Endometrial microvascular endothelial cells (primary cell): ENCODE measurements at regions not wholly inside any gene's neighbourhood (a gene's known extent, or its start where the extent isn't known, plus 50 kb on each side); places are given as distances from the start of the nearest gene placed in this dataset.
"Not testable (repeated sequence)": the region's sequence is repeated elsewhere in the genome, so short reads cannot be mapped to it uniquely, and the experiment has no call there.

Experiments used
- in situ Hi-C: cut with HindIII; loops from 2 replicates; pipeline ENCODE4 v1.10.0; 2017; ENCODE audit warnings: low sequenced_read_pairs, low pct_unique_long_range_greater_than_20kb; ENCODE audit errors: inconsistent ontology term

GRCh38 chr17:77555121-77555591 is 403.3 kb upstream of the TNRC6C start:
- in situ Hi-C loops = no loop called here

GRCh38 chr17:77555741-77556291 is 402.7 kb upstream of the TNRC6C start:
- in situ Hi-C loops = no loop called here

GRCh38 chr17:77556383-77557061 is 402.0 kb upstream of the TNRC6C start:
- in situ Hi-C loops = no loop called here

- in situ Hi-C loops = no loop called here
Observed at GRCh38 chr17:77558846-77559626, 399.5 kb upstream of the TNRC6C start.

GRCh38 chr17:77560381-77560780 is 398.1 kb upstream of the TNRC6C start:
- in situ Hi-C loops = no loop called here

GRCh38 chr17:77560841-77561240 is 397.7 kb upstream of the TNRC6C start:
- in situ Hi-C loops = no loop called here

GRCh38 chr17:77562361-77562760 is 396.1 kb upstream of the TNRC6C start:
- in situ Hi-C loops = not testable (repeated sequence)

- in situ Hi-C loops = no loop called here
Observed at GRCh38 chr17:77563439-77564102, 394.9 kb upstream of the TNRC6C start.

- in situ Hi-C loops = no loop called here
Observed at GRCh38 chr17:77564278-77564920, 394.1 kb upstream of the TNRC6C start.

GRCh38 chr17:77565166-77565565 is 393.3 kb upstream of the TNRC6C start:
- in situ Hi-C loops = no loop called here

GRCh38 chr17:77566151-77566550 is 392.4 kb upstream of the TNRC6C start:
- in situ Hi-C loops = no loop called here

GRCh38 chr17:77566566-77567138 is 391.9 kb upstream of the TNRC6C start:
- in situ Hi-C loops = no loop called here

GRCh38 chr17:77568540-77568939 is 390.0 kb upstream of the TNRC6C start:
- in situ Hi-C loops = no loop called here

GRCh38 chr17:77569846-77570564 is 388.5 kb upstream of the TNRC6C start:
- in situ Hi-C loops = no loop called here

GRCh38 chr17:77570565-77570898 is 388.0 kb upstream of the TNRC6C start:
- in situ Hi-C loops = no loop called here

- in situ Hi-C loops = no loop called here
Observed at GRCh38 chr17:77571155-77571981, 387.1 kb upstream of the TNRC6C start.

- in situ Hi-C loops = no loop called here
Observed at GRCh38 chr17:77572065-77572601, 386.4 kb upstream of the TNRC6C start.
